HEK293 (cell line): ENCODE measurements at regions not wholly inside any gene's neighbourhood (a gene's known extent, or its start where the extent isn't known, plus 50 kb on each side); places are given as distances from the start of the nearest gene placed in this dataset.

ENCODE experiments used
- CTCF ChIA-PET: fragments of 350-600 bp; formaldehyde crosslinking; extraction: SDS; loops from one replicate; lab custom pipeline; 2021; ENCODE audit warnings: antibody characterized with exemption; lab: Yijun Ruan, JAX
- POLR2A ChIA-PET: fragments of 300-600 bp; formaldehyde crosslinking; extraction: SDS; loops from one replicate; lab custom pipeline; 2020; ENCODE audit warnings: antibody characterized with exemption, inconsistent platforms; lab: Yijun Ruan, JAX
- H3K27ac ChIP-seq: fragments of 200-500 bp; sonication (Bioruptor generic); 2 replicates; pipeline ENCODE4 v1.5.1; 2014; ENCODE audit warnings: low read depth, low read length, control low read depth, inconsistent platforms; ENCODE audit errors: extremely low read depth
- H3K36me3 ChIP-seq, 2 experiments: fragments of 200-500 bp in 1 of 2; sonication (Bioruptor generic) in 1 of 2; 1 replicate in 1 of 2; 2 replicates in 1 of 2; pipeline ENCODE4 v1.5.1; 2014 to 2017; ENCODE audit warnings: inconsistent platforms in 2 of 2, low read length in 2 of 2; ENCODE audit not compliant: control insufficient read depth in 2 of 2, insufficient read depth in 1 of 2
- H3K4me1 ChIP-seq: fragments of 200-500 bp; sonication (Bioruptor generic); 2 replicates; pipeline ENCODE4 v1.5.1; 2014; ENCODE audit warnings: mild to moderate bottlenecking, low read length, inconsistent platforms; ENCODE audit not compliant: control insufficient read depth, insufficient read depth
- H3K4me3 ChIP-seq: 2 replicates; pipeline ENCODE4 v1.5.1; 2011; ENCODE audit warnings: low read depth, mild to moderate bottlenecking, control low read depth, low read length, moderate library complexity
- H3K9me3 ChIP-seq: fragments of 200-500 bp; sonication (Bioruptor generic); 2 replicates; pipeline ENCODE4 v1.5.1; 2014; ENCODE audit warnings: low read depth, low read length, inconsistent platforms; ENCODE audit not compliant: control insufficient read depth, insufficient read depth
- KLF10 ChIP-seq: fragments of 450-650 bp; IDR thresholded peaks from 2 replicates; pipeline ENCODE4 v1.5.1; 2018; ENCODE audit warnings: missing biosample characterization, mild to moderate bottlenecking, missing genetic modification characterization
- KLF9 ChIP-seq: fragments of 450-650 bp; formaldehyde crosslinking; IDR thresholded peaks from 2 replicates; pipeline ENCODE4 v1.5.1; 2016; ENCODE audit warnings: missing biosample characterization, missing genetic modification characterization, low read depth
- OSR2 ChIP-seq: fragments of 450-650 bp; formaldehyde crosslinking; IDR thresholded peaks from 2 replicates; pipeline ENCODE4 v1.5.1; 2016; ENCODE audit warnings: missing biosample characterization, missing genetic modification characterization
- PATZ1 ChIP-seq: fragments of 450-650 bp; formaldehyde crosslinking; IDR thresholded peaks from 2 replicates; pipeline ENCODE4 v1.5.1; 2016; ENCODE audit warnings: missing biosample characterization, missing genetic modification characterization
- REPIN1 ChIP-seq: fragments of 450-650 bp; formaldehyde crosslinking; IDR thresholded peaks from 2 replicates; pipeline ENCODE4 v1.5.1; 2017; ENCODE audit warnings: missing biosample characterization, missing genetic modification characterization, low read depth
- ZBTB21 ChIP-seq: fragments of 450-650 bp; formaldehyde crosslinking; IDR thresholded peaks from 2 replicates; pipeline ENCODE4 v1.5.1; 2017; ENCODE audit warnings: missing biosample characterization, missing genetic modification characterization
- ZIC2 ChIP-seq: fragments of 450-650 bp; formaldehyde crosslinking; IDR thresholded peaks from 2 replicates; pipeline ENCODE4 v1.5.1; 2016; ENCODE audit warnings: missing biosample characterization, missing genetic modification characterization
- ZNF121 ChIP-seq: fragments of 450-650 bp; formaldehyde crosslinking; IDR thresholded peaks from 2 replicates; pipeline ENCODE4 v1.5.1; 2016; ENCODE audit warnings: missing biosample characterization, missing genetic modification characterization
- ZNF140 ChIP-seq: fragments of 450-650 bp; formaldehyde crosslinking; IDR thresholded peaks from 2 replicates; pipeline ENCODE4 v1.5.1; 2016; ENCODE audit warnings: missing biosample characterization, missing genetic modification characterization
- ZNF239 ChIP-seq: fragments of 450-650 bp; formaldehyde crosslinking; IDR thresholded peaks from 2 replicates; pipeline ENCODE4 v1.5.1; 2016; ENCODE audit warnings: missing biosample characterization, missing genetic modification characterization
- ZNF335 ChIP-seq: fragments of 450-650 bp; formaldehyde crosslinking; conservative IDR thresholded peaks from 2 replicates; pipeline ENCODE4 v1.5.1; 2016; ENCODE audit warnings: missing biosample characterization, missing genetic modification characterization
- ZNF350 ChIP-seq: fragments of 450-650 bp; formaldehyde crosslinking; IDR thresholded peaks from 2 replicates; pipeline ENCODE4 v1.5.0; 2017; ENCODE audit warnings: missing biosample characterization, mild to moderate bottlenecking, missing genetic modification characterization
- ZNF394 ChIP-seq: fragments of 450-650 bp; formaldehyde crosslinking; IDR thresholded peaks from 2 replicates; pipeline ENCODE4 v1.5.1; 2016; ENCODE audit warnings: missing biosample characterization, missing genetic modification characterization, mild to moderate bottlenecking, moderate library complexity, borderline replicate concordance
- ZNF488 ChIP-seq: fragments of 450-650 bp; formaldehyde crosslinking; IDR thresholded peaks from 2 replicates; pipeline ENCODE4 v1.5.1; 2016; ENCODE audit warnings: missing biosample characterization, missing genetic modification characterization
- ZNF571 ChIP-seq: fragments of 450-650 bp; formaldehyde crosslinking; IDR thresholded peaks from 2 replicates; pipeline ENCODE4 v1.5.0; 2017; ENCODE audit warnings: missing biosample characterization, missing genetic modification characterization
- ZNF776 ChIP-seq: fragments of 450-650 bp; formaldehyde crosslinking; IDR thresholded peaks from 2 replicates; pipeline ENCODE4 v1.5.0; 2017; ENCODE audit warnings: missing biosample characterization, missing genetic modification characterization, borderline replicate concordance
- TF ChIP-seq, protein P1 (sequence below): fragments of 450-650 bp; formaldehyde crosslinking; IDR thresholded peaks from 2 replicates; pipeline ENCODE4 v1.5.1; 2017; ENCODE audit warnings: missing biosample characterization, missing genetic modification characterization

GRCh38 chr14:100673085-100673806 lies 53.4 kb upstream of the DLK1 start (continued):
- TF ChIP-seq KLF10 (tag by site-specific recombination) (no peak), ZNF488 (tag by site-specific recombination) (no peak), REPIN1 (tag by site-specific recombination) (no peak), KLF9 (no peak), OSR2 (peak; percentile 88), ZNF121 (tag by site-specific recombination) (no peak), ZNF335 (peak; percentile 53)

- Histone ChIP-seq H3K4me3 (no peak overlapping the region), H3K4me1 (peaks cover 2% of the 10 kb centered on the region; the same call in 1 of the 2 replicates), H3K36me3 (no peaks in the 10 kb centered on the region), H3K27ac (no peak overlapping the region), H3K9me3 (no peaks in the 10 kb centered on the region)
- TF ChIP-seq ZNF239 (tag by site-specific recombination) (no peak), ZNF140 (tag by site-specific recombination) (no peak), ZNF571 (tag by site-specific recombination) (no peak), ZNF350 (no peak), PATZ1 (no peak), ZNF394 (tag by site-specific recombination) (no peak), ZBTB21 (tag by site-specific recombination) (no peak), ZNF776 (no peak)
- TF ChIP-seq, protein P1, sequence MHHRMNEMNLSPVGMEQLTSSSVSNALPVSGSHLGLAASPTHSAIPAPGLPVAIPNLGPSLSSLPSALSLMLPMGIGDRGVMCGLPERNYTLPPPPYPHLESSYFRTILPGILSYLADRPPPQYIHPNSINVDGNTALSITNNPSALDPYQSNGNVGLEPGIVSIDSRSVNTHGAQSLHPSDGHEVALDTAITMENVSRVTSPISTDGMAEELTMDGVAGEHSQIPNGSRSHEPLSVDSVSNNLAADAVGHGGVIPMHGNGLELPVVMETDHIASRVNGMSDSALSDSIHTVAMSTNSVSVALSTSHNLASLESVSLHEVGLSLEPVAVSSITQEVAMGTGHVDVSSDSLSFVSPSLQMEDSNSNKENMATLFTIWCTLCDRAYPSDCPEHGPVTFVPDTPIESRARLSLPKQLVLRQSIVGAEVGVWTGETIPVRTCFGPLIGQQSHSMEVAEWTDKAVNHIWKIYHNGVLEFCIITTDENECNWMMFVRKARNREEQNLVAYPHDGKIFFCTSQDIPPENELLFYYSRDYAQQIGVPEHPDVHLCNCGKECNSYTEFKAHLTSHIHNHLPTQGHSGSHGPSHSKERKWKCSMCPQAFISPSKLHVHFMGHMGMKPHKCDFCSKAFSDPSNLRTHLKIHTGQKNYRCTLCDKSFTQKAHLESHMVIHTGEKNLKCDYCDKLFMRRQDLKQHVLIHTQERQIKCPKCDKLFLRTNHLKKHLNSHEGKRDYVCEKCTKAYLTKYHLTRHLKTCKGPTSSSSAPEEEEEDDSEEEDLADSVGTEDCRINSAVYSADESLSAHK (tag by site-specific recombination) = no peak
- ChIA-PET POLR2A (interaction anchor here (0.7 to 1.1 kb wide), 2 partner anchors 20 to 298 kb away, joined by 3 to 7 read pairs; a partner anchor contains a TSS), CTCF (interaction anchor here (0.5 to 1.8 kb wide), 5 partner anchors 9 to 990 kb away, joined by 3 to 5 read pairs (median 3); no protein-coding TSS in a partner anchor)
Observed at GRCh38 chr14:100673807-100674154, 52.9 kb upstream of the DLK1 start.

GRCh38 chr14:100674428-100674827 lies 52.3 kb upstream of the DLK1 start:
- Histone ChIP-seq H3K9me3 (no peaks in the 10 kb centered on the region), H3K4me3 (no peak overlapping the region), H3K4me1 (peaks cover 2% of the 10 kb centered on the region; the same call in 1 of the 2 replicates), H3K27ac (no peak overlapping the region), H3K36me3 (no peaks in the 10 kb centered on the region)
- ChIA-PET POLR2A (no interaction called here), CTCF (interaction anchor here (0.6 to 1.6 kb wide), 2 partner anchors 19 to 29 kb away, joined by 3 read pairs; no protein-coding TSS in a partner anchor)
- peak; percentile 85 for TF ChIP-seq ZIC2 (tag by site-specific recombination)
- TF ChIP-seq, protein P1 (tag by site-specific recombination) = no peak
